Heart right ventricle (tissue), 16 donors: ENCODE measurements at regions not wholly inside any gene's neighbourhood (a gene's known extent, or its start where the extent isn't known, plus 50 kb on each side); places are given as distances from the start of the nearest gene placed in this dataset.
A peak's percentile ranks its signal among the peaks of the same experiment; 100 is the strongest.

Experiments used
- ATAC-seq, 8 donors: fragments of 200-7000 bp; cut with Tn5 transposase; one replicate each; pipeline ENCODE4 v1.9.1; 2020; ENCODE audit warnings: mild to moderate bottlenecking in 8 of 8, moderate library complexity in 8 of 8, moderate number of reproducible peaks in 1 of 8
- DNase-seq, 2 donors: peaks; one replicate each; pipeline ENCODE4 v3.0.0-alpha.2; 2020
- H3K27ac ChIP-seq, 10 donors: fragments of 200-600 bp; sonication (generic) in 2 of 10; one replicate each; pipeline versions ENCODE4 v1.5.0 to v1.8.0; 2020 to 2022; ENCODE audit warnings: mild to moderate bottlenecking in 3 of 10
- H3K27me3 ChIP-seq, 7 donors: fragments of 200-600 bp; one replicate each; pipeline ENCODE4 v1.8.0; 2021 to 2022; ENCODE audit warnings: mild to moderate bottlenecking in 2 of 7
- H3K36me3 ChIP-seq, 9 donors: fragments of 200-600 bp; sonication (generic) in 1 of 9; one replicate each; pipeline versions ENCODE4 v1.5.0 to v1.8.0; 2020 to 2022; ENCODE audit warnings: mild to moderate bottlenecking in 2 of 9
- H3K4me1 ChIP-seq, 9 donors: fragments of 200-600 bp; sonication (generic) in 1 of 9; one replicate each; pipeline versions ENCODE4 v1.5.0 to v1.8.0; 2020 to 2022; ENCODE audit warnings: mild to moderate bottlenecking in 4 of 9
- H3K4me3 ChIP-seq, 10 donors: fragments of 200-600 bp; sonication (generic) in 2 of 10; one replicate each; pipeline versions ENCODE4 v1.5.0 to v1.8.0; 2020 to 2022; ENCODE audit warnings: mild to moderate bottlenecking in 7 of 10, moderate library complexity in 2 of 10
- H3K9me3 ChIP-seq, 11 donors: fragments of 200-600 bp in 10 of 11; sonication (generic) in 2 of 11; one replicate each; pipeline versions ENCODE4 v1.5.0 to v1.8.0; 2013 to 2022; ENCODE audit warnings: mild to moderate bottlenecking in 2 of 11, control low read depth in 1 of 11, moderate library complexity in 1 of 11
- WGBS, 2 donors: extraction: QIAGEN DNeasy Blood & Tissue Kit; methylation state at CpG; one replicate each; pipeline ENCODE4 v1.1.7; 2013; ENCODE audit warnings: inconsistent platforms in 1 of 2; 5-methylcytosine and 5-hydroxymethylcytosine counted together
- intact Hi-C, 10 donors: fragments of 100-400 bp; cut with DNase I; formaldehyde crosslinking; loops; one replicate each; pipeline versions ENCODE4 v1.11.1 to v1.14.2; 2022
- TF ChIP-seq, protein P1 (sequence below), 9 donors: fragments of 200-600 bp; sonication (generic) in 2 of 9; IDR thresholded peaks; one replicate each; pipeline versions ENCODE4 v1.5.0 to v1.8.0; 2021 to 2022; ENCODE audit warnings: antibody characterized with exemption in 9 of 9, mild to moderate bottlenecking in 5 of 9, moderate library complexity in 1 of 9
- donor health status: Arrhythmogenic right ventricular cardiomyopathy.
- donor health status: ischemic (EF 13 %, LVEDD 7.1; RV severe dilation, severe dysfunction).
- donor health status: healthy with polysubstance abuse.
- donor health status: DM: no; HTN: yes; CAD: no.
- donor health status: DM: no; HTN: no; CAD: no.
- donor health status: ischemic (EF 25% LVEDD 6.9; RV normal size, moderate dysfunction).
- donor health status: ischemic (EF 25% LVEDD 5.7; RV mildly dilated, moderate dysfunction).
- donor health status: healthy.
- donor health status: DM: yes; HTN: yes; CAD: no.
- donor health status: Ischemic cardiomyopathy.
- donor health status: ischemic (EF 35%, LVEDD 5.7; RV mildly dilated, moderate dysfunction).
- donor health status: nonischemic (EF 11% LVEDD 7.7; RV severe dilation, severe dysfunction).
- donor health status: DM: yes; HTN: yes; CAD: no.
- donor health status: PGD.
- donor health status: ischemic (EF 29% LVEDD 5.4; RV normal size, mild dysfunction).
- donor health status: nonischemic (EF 23%, LVEDD 6.1; RV moderate dilation, normal function).

DNA sequence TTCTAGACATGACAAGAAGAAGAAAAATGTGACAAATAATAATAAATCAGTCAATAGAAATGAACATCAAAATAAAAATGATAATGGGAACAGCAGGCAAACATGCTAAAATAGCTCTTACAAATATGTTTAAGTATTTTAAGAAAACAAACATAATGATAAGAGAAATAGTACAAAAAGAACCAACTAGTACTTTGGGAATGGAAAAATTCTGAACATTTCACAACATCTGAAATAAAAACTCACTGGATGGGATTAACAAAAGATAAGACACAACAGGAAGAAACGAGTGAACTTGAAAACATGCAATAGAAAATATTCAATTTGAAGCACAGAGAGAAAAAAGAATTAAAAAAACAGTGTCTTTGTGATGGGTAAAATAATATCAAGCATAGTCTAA lies 115.2 kb upstream of the TSPAN2 start:
- H3K4me3 ChIP-seq: no peak overlapping the region
- TF ChIP-seq, protein P1, sequence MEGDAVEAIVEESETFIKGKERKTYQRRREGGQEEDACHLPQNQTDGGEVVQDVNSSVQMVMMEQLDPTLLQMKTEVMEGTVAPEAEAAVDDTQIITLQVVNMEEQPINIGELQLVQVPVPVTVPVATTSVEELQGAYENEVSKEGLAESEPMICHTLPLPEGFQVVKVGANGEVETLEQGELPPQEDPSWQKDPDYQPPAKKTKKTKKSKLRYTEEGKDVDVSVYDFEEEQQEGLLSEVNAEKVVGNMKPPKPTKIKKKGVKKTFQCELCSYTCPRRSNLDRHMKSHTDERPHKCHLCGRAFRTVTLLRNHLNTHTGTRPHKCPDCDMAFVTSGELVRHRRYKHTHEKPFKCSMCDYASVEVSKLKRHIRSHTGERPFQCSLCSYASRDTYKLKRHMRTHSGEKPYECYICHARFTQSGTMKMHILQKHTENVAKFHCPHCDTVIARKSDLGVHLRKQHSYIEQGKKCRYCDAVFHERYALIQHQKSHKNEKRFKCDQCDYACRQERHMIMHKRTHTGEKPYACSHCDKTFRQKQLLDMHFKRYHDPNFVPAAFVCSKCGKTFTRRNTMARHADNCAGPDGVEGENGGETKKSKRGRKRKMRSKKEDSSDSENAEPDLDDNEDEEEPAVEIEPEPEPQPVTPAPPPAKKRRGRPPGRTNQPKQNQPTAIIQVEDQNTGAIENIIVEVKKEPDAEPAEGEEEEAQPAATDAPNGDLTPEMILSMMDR (IDR thresholded peaks at IDR 0.05): no peak
- H3K36me3 ChIP-seq: no peaks in the 10 kb centered on the region
- H3K27me3 ChIP-seq: no peaks in the 10 kb centered on the region
- DNase-seq: no peak
- peaks cover 0 to 27% (median 9%) of the 10 kb centered on the region in 11 donors for H3K9me3 ChIP-seq
- H3K4me1 ChIP-seq: peaks cover 0 to 9% (median 1%) of the 10 kb centered on the region in 9 donors
- intact Hi-C loops: no loop called here
- H3K27ac ChIP-seq: peak overlapping the region in 3 of 10 donors; percentile 12 to 29 (median 27)
- ATAC-seq: no peak
- WGBS, 2 donors: 52 to 57% methylated on average over 1 of the region's 1 CpG

DNA sequence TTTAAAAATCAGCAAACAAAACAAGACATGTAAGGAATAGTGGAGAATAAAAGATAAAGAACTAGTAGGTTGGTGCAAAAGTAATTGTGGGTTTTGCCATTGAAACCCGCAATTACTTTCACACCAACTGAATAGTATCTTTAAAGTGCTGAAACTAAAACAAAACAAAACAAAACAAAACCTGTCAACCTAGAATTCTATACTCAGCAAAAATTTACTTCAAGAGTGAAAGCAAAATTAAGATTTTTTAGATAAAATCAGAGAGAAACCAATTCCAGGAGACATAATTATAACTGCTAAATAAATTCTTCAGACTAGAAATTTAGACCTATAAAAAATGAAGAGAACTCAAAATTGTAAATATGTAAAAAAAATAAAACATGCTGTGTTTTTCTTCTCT lies 114.0 kb upstream of the TSPAN2 start:
- 96 to 100% methylated on average over 1 of the region's 1 CpG for WGBS, 2 donors
- no peaks in the 10 kb centered on the region for H3K36me3 ChIP-seq
- no peaks in the 10 kb centered on the region for H3K27me3 ChIP-seq
- H3K4me3 ChIP-seq: no peak overlapping the region
- intact Hi-C loops: no loop called here
- no peak for DNase-seq
- TF ChIP-seq, protein P1 (IDR thresholded peaks at IDR 0.05): no peak
- ATAC-seq: no peak
- H3K9me3 ChIP-seq: peaks cover 0 to 27% (median 9%) of the 10 kb centered on the region in 11 donors
- peaks cover 0 to 21% (median 11%) of the 10 kb centered on the region in 9 donors for H3K4me1 ChIP-seq
- no peak overlapping the region for H3K27ac ChIP-seq

DNA sequence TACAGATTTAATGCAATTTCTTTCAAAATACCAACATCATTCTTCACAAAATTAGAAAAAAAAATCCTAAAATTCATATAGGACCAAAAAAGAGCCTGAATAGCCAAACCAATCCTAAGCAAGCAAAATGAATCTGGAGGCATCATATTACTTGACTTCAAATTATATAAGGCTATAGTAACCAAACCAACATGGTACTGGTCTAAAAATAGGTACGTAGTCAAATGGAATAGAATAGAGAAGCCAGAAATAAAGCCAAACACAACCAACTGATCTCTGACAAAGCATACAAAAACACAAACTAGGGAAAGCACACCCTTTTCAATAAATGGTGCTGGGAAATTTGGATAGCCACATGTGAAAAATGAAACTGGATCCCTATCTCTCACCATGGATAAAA lies 112.3 kb upstream of the TSPAN2 start:
- ATAC-seq: no peak
- Histone ChIP-seq H3K4me3 (no peak overlapping the region), H3K4me1 (peaks cover 0 to 22% (median 11%) of the 10 kb centered on the region in 9 donors), H3K27ac (no peak overlapping the region), H3K9me3 (peaks cover 0 to 27% (median 9%) of the 10 kb centered on the region in 11 donors), H3K36me3 (no peaks in the 10 kb centered on the region), H3K27me3 (no peaks in the 10 kb centered on the region)
- intact Hi-C loops: no loop called here
- no peak for DNase-seq
- TF ChIP-seq, protein P1 (IDR thresholded peaks at IDR 0.05): no peak
- WGBS, 2 donors: 59 to 89% methylated on average over 1 of the region's 1 CpG

DNA sequence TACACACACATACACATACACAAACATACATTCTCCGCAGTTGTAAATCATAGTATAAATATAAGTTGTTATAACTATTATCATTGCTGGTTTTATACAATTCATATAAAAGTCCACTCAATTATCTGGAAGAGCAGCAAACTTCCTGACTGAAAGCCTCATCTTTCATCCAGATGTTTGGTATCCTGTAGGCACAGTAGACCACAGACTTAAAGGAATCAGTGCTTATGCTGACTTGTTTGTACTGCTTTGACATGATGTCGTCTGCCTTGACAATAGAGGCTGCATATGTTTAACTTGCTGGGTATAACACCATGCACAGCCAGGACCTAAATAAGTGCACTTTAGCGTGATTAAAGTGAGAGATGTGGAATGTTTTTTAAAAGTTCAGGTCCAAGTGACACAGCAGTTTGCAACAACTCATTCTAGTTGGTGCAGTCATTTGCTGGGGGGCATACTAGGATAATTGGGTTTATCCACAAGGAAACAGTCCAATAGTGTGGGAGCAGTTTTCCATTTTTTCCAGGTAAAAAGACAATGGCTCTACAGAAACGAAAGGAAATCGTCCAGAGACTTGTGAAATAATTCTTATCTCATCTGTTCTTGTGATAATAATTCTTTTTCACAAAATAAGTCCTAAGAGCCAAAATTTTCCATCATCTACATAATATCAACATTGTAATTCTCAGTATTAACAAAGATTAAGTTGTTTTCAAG lies 110.3 kb upstream of the TSPAN2 start:
- H3K27me3 ChIP-seq: no peaks in the 10 kb centered on the region
- no peak overlapping the region for H3K4me3 ChIP-seq
- WGBS, 2 donors: 47 to 65% methylated on average over 5 of the region's 5 CpGs
- peaks cover 0 to 27% (median 11%) of the 10 kb centered on the region in 9 donors for H3K4me1 ChIP-seq
- ATAC-seq (peak in 1 of 8 donors; percentile 14), DNase-seq (no peak)
- H3K9me3 ChIP-seq: peaks cover 0 to 23% (median 9%) of the 10 kb centered on the region in 11 donors
- no peaks in the 10 kb centered on the region for H3K36me3 ChIP-seq
- TF ChIP-seq, protein P1 (IDR thresholded peaks at IDR 0.05): no peak
- H3K27ac ChIP-seq: peak overlapping the region in 1 of 10 donors; percentile 43
- intact Hi-C loops: loop anchor here in 1 of 10 donors (10.0 kb wide), 1 partner anchor 55 kb away; no protein-coding TSS in a partner anchor
